CD4-positive, alpha-beta T cell treated with Interleukin-6 at 100 ng/mL for 8 hours (primary cell): ENCODE measurements at regions not wholly inside any gene's neighbourhood (a gene's known extent, or its start where the extent isn't known, plus 50 kb on each side); places are given as distances from the start of the nearest gene placed in this dataset.

Experiments used
- DNase-seq: peaks from one replicate; pipeline ENCODE4 v3.0.0-alpha.2; 2020; ENCODE audit warnings: mixed read lengths, low spot score

- DNase-seq = no peak
Observed at GRCh38 chr9:90100014-90100413, 495.2 kb downstream of the GADD45G start.

GRCh38 chr9:90102292-90102901, 497.6 kb downstream of the GADD45G start:
- peak; percentile 80 for DNase-seq

- no peak for DNase-seq
Observed at GRCh38 chr9:90103771-90104170, 499.0 kb downstream of the GADD45G start.

- no peak for DNase-seq
Observed at GRCh38 chr9:90105773-90106172, 501.0 kb downstream of the GADD45G start.

GRCh38 chr9:90107040-90107725, 502.4 kb downstream of the GADD45G start:
- no peak for DNase-seq

GRCh38 chr9:90107726-90108655, 503.2 kb downstream of the GADD45G start:
- DNase-seq = no peak

- DNase-seq = no peak
Observed at GRCh38 chr9:90112788-90113187, 508.0 kb downstream of the GADD45G start.

GRCh38 chr9:90114641-90115425, 510.0 kb downstream of the GADD45G start:
- DNase-seq = no peak

GRCh38 chr9:90121762-90122161, 517.0 kb downstream of the GADD45G start:
- DNase-seq = no peak

GRCh38 chr9:90124961-90125360, 517.7 kb downstream of the DIRAS2 start:
- DNase-seq = no peak

GRCh38 chr9:90127923-90128322, 514.7 kb downstream of the DIRAS2 start:
- DNase-seq = no peak

- no peak for DNase-seq
Observed at GRCh38 chr9:90128587-90129190, 513.9 kb downstream of the DIRAS2 start.

GRCh38 chr9:90129446-90129845, 513.2 kb downstream of the DIRAS2 start:
- no peak for DNase-seq

GRCh38 chr9:90131568-90131967, 511.1 kb downstream of the DIRAS2 start:
- no peak for DNase-seq

GRCh38 chr9:90132866-90133265, 509.8 kb downstream of the DIRAS2 start:
- DNase-seq = no peak

GRCh38 chr9:90137801-90138200, 504.8 kb downstream of the DIRAS2 start:
- no peak for DNase-seq

GRCh38 chr9:90140131-90140818, 502.3 kb downstream of the DIRAS2 start:
- DNase-seq = no peak

GRCh38 chr9:90141723-90142122, 500.9 kb downstream of the DIRAS2 start:
- DNase-seq = no peak

GRCh38 chr9:90142580-90142979, 500.0 kb downstream of the DIRAS2 start:
- DNase-seq = peak; percentile 28

GRCh38 chr9:90147426-90147825, 495.2 kb downstream of the DIRAS2 start:
- DNase-seq = no peak

GRCh38 chr9:90156318-90156717, 486.3 kb downstream of the DIRAS2 start:
- DNase-seq = no peak
